ENCODE measurements at regions not wholly inside any gene's neighbourhood (a gene's known extent, or its start where the extent isn't known, plus 50 kb on each side); places are given as distances from the start of the nearest gene placed in this dataset.
"Not testable (repeated sequence)": the region's sequence is repeated elsewhere in the genome, so short reads cannot be mapped to it uniquely, and the experiment has no call there.

DNA sequence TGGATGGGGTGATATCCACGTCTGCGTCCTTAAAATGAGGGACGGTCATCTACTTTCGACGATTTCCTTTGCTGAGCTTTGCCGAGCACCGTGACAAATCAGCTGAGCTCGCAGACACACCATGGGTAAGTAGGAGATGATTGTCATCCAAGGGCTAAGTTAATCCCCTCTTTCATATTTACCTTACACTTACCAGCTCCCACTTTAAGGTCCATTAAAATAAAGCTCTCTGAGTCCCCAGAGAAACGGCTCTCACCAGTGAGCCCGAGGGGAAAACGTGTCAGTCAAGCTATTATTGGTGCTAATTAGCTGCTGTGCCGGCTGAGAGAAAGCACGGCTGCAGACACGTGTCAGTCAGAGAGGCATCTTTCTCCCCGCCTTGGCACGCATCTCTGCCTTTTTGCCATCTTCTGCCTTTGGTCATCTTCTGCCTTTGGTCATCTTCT, 72.2 kb downstream of the CRLF2 start:
- no peak for DNase-seq (ENCODE audit: low spot score)

- DNase-seq (ENCODE audit: low spot score) = no peak
Observed at GRCh38 chrX:1139185-1139500, 73.3 kb downstream of the CRLF2 start.

GRCh38 chrX:1138476-1139184, 73.8 kb downstream of the CRLF2 start:
- no peak for DNase-seq (ENCODE audit: low spot score)

DNA sequence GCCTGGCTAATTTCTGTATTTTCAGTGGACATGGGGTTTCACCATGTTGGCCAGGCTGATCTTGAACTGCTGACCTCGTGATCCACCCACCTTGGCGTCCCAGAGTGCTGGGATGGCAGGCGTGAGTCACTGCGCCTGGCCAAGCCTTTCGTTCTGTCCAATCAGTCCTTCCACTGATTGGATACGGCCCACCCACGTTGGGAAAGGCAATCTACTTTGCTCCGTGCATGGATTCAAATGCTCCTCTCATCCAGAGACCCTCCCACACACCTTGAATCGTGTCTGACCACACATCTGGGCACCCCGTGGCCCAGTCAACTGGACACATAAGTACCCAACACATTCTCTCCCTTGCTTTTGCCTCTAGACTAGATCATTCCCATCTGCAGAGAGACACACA, 74.9 kb downstream of the CRLF2 start:
- DNase-seq (ENCODE audit: low spot score) = no peak

DNA sequence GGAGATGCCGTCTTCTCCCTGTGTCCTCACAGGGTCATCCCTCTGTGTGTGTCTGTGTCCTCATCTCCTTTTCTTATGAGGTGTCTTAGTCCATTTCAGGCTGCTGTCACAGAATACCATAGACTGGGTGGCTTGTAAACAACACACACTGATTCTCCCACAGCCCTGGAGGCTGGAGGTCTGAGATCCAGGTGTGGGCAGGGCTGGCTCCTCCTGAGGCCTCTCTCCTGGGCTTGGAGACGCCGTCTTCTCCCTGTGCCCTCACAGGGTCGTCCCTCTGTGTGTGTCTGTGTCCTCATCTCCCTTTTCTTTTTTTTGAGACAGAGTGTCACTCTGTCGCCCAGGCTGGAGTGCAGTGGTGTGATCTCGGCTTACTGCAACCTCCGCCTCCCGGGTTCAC, 75.9 kb downstream of the CRLF2 start:
- DNase-seq (ENCODE audit: low spot score) = not testable (repeated sequence)

GRCh38 chrX:1134976-1135375, 77.5 kb downstream of the CRLF2 start:
- no peak for DNase-seq (ENCODE audit: low spot score)

DNA sequence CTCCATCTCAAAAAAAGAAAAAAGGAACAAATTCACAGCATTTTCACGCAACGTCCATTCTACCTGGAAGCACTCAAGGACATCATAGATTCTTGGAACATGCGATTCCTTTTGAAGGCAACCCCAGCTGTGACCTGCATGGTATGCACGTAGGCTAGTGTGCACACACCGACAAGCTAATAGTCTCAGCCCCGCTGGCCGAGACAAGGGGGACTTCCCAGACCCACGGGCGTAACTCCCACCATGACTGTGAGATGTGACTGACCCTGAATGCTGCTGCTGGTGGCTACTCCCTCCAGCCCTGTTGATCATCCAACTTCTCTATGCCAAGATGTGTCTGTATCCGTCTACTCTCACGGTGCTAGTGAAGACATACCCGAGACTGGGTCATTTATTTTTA, 78.3 kb downstream of the CRLF2 start:
- DNase-seq (ENCODE audit: low spot score) = no peak

DNA sequence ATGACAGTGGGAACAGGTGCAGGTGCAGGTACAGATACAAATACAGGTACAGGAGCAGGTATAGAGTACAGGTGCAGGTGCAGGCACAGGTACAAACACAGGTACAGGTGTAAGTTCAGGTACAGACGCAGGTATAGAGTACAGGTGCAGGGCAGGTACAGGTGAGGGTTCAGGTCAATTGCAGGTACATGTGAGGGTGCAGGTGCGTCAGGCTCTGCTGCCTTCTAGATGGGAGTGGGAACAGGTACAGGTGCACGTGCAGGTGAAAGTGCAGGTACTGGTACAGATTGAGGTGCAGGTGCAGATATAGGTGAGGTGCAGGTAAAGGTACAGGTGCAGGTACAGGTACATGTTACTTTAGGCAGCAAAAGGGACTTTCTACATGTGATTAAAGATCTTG, 85.7 kb downstream of the CRLF2 start:
- no peak for DNase-seq (ENCODE audit: low spot score)

DNA sequence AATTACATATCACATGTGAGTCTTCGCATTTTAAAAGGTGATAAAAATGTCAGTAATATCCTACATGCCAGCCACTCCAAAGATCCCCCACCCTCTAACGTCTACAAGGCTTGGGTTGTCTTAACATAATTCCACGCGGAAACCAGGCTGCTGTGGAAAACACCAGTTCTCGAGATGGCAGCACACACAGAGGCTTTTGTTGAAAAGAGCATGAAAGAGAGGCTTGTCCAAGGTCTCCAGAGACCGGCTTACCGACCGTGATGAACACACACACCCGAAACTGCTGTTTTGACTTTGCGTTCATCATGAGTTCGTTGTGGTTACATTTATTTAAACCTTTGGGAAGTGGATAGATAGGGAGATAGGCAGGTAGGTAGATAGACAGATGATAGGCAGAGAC, 87.9 kb downstream of the CRLF2 start:
- no peak for DNase-seq (ENCODE audit: low spot score)

DNA sequence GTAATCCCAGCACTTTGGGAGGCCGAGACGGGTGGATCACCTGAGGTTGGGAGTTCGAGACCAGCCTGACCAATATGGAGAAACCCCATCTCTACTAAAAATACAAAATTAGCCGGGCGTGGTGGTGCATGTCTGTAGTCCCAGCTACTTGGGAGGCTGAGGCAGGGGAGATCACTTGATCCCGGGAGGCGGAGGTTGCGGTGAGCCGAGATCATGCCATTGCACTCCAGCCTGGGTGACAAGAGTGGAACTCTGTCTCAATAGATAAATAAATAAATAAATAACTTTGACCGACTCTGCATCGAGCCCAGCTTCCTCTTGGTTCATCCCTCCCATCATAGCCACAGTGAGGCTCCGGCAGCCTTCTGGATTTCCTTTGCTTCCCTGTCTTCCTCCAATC, 89.6 kb downstream of the CRLF2 start:
- not testable (repeated sequence) for DNase-seq (ENCODE audit: low spot score)

DNA sequence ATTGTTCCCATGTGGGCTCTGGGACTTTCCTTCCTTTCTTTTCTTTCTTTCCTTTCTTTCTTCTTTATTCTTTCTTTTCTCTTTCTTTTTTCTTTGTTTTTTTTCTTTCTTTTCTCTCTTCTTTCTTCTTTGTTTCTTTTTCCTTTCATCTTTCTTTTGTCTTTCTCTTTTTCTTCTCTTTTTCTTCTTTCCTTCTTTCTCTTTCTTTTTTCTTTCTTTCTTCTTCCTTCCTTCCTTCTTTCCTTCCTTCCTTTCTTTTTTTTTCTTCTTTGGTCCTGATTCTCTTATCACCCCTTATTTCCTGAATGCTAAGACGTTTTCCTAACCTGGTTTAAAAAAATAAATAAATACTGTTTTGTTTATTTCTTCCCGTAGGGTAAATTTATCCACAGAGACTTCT, 93.2 kb downstream of the CRLF2 start:
- DNase-seq (ENCODE audit: low spot score) = no peak

DNA sequence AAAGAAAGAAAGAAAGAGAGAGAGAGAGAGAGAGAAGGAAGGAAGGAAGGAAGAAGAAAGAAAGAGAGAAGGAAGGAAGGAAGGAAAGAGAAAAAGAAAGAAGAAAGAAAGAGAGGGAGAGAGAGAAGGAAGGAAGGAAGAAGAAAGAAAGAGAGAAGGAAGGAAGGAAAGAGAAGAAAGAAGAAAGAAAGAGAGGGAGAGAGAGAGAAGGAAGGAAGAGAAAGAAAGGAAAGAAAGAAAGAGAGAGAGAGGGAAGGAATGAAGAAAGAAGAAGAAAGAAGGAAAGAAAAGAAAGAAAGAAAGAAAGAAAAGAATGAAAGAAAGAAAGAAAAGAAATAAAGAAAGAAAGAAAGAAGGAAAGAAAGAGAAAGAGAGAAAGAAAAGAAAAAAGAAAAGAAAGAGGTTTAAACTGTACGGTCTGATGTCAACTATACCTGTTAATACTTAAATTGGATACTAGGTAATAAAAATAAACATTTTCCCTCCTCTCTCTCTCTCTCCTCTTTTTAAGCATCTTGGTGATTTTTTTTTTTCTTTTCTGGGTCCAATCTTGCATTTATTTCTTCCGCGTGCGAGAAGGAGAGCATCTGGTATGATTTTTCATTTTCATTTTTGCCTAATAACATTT, 93.8 kb downstream of the CRLF2 start:
- DNase-seq (ENCODE audit: low spot score) = no peak

- DNase-seq (ENCODE audit: low spot score) = not testable (repeated sequence)
Observed at GRCh38 chrX:1115411-1115810, 97.0 kb downstream of the CRLF2 start.

DNA sequence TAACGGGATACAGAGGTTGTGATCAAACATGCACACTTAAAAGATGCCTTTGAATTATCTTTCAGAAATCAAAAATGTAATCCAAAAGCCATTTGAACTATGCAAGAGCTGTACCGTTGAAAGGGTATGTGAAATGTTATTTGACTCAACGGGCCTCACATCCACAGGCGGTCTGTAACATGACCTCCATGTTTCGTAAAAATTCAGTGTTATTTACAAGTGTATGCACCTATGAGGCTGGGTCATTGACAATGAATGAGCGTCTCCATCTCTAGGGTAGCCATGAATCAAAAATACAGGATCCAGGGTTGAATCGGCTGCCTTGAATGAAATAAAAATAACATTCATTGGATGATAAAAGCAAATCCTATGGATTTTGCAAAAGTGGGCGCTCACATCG, 100.1 kb downstream of the CRLF2 start:
- DNase-seq (ENCODE audit: low spot score) = no peak

DNA sequence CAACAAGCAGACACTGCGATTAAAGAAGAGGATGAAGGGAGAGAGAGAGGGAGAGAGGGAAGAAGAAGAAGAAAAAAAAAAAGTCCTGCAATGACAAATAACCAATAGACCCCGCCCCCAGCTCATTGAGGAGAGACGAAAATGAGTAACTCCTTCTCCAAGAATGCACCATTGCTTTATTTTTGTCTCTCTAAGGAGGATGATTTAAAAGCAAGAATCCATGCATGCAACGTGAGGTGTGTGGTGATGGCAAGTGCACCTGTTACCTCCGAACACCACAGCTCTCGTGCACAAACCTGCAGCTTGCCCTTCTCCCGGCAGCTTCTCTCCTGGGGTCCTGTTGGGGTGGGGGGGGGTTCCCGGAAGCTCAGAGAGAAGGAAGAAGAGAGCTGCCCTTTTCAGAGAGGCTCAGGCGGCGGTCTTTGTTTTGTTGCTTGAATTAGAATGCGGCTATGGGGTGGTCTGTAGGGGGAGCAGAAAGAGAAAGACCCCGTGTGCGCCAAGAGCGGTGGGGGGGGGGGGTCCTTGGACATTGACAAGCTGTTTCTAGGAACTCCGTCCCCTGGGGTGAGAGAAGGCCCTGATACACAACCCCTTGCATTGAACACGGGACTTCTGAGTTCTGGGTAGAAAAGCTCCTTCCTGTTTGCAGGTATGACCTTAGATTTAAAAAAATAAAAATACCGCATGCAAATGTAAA, 100.7 kb downstream of the CRLF2 start:
- DNase-seq (ENCODE audit: low spot score) = no peak

- DNase-seq (ENCODE audit: low spot score) = no peak
Observed at GRCh38 chrX:1109580-1110119, 102.8 kb downstream of the CRLF2 start.

DNA sequence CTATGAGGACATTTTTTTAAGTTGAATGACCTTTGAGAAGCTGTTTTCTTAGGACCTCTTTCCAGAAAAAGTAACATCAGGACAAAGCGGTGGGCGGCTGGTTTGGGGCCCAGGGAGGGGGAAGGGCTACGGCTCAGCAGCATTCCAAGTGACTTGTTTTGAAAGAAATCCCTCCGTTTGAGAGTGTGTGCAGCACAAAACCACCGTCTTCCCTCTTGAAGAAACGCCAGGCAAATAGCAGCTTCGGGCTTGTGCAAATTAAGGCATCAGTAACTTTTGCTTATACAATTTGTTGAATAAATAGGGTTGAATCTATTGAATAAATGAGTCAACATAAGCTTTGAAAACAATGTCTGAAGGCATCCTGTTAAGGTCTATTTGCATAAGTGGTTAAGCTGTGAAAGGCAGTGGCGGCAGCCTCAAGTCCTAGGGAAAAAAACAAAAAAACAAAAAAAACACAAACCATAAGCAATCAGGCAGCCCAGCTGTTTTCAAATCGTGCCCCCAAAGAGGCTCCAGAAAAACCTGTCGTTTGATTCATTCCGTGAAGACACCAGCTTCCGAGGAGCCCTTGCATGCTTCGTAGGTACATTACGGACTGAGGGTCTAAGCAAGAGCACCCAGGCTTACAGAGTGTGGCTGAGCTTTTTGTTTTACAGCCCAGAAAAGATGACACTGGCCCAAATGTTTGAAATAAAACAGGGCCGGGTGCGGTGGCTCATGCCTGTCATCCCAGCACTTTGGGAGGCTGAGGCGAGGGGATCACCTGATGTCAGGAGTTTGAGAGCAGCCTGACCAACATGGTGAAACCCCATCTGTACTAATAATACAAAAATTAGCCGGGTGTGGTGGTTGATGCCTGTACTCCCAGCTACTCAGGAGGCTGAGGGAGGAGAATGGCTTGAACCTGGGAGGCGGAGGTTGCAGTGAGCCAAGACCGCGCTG, 103.7 kb downstream of the CRLF2 start:
- DNase-seq (ENCODE audit: low spot score) = no peak

GRCh38 chrX:1106478-1107210, 105.8 kb downstream of the CRLF2 start:
- DNase-seq (ENCODE audit: low spot score) = no peak

GRCh38 chrX:1105671-1106419, 106.6 kb downstream of the CRLF2 start:
- DNase-seq (ENCODE audit: low spot score) = no peak

DNA sequence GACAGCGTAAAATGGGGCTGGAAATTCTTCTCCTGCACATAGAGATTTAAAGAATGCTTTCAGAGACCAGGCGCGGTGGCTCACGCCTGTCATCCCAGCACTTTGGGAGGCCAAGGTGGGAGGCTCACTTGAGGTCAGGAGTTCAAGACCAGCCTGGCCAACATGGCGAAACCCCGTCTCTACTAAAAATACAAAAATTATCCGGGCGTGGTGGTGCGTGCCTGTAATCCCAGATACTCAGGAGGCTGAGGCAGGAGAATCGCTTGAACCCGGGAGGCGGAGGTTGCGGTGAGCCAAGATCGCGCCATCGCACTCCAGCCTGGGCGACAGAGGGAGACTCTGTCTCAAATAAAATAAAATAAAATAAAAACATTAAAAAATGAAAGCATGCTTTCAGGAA, 107.4 kb downstream of the CRLF2 start:
- not testable (repeated sequence) for DNase-seq (ENCODE audit: low spot score)

- no peak for DNase-seq (ENCODE audit: low spot score)
Observed at GRCh38 chrX:1103360-1103759, 109.1 kb downstream of the CRLF2 start.

Data from cerebellar cortex (tissue), 1 donor.